ENCODE measurements at regions not wholly inside any gene's neighbourhood (a gene's known extent, or its start where the extent isn't known, plus 50 kb on each side); places are given as distances from the start of the nearest gene placed in this dataset.

DNA sequence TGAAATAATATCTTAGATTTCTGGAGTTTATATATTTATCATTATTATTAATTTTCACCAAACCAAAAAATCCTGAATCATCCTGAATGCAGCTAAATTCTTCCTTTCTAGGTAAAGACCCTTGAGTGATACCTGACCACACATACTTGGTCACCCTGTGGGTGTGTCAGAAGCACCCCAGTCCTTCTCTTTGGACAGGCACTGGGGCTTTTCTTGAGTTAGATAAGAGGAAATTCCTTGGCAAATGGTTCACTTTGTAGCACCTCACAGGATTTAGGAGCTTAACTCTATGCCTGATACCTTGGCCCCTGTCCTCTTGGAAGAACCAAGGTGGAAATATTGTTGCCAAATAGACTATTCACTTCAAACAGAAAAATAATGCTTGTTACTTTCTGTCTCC is 69.6 kb upstream of the PNPLA4 start:
- TF ChIP-seq POLR2AphosphoS5 (IDR thresholded peaks at IDR 0.05) (no peak), EP300 (IDR thresholded peaks at IDR 0.05; ENCODE audit: low read depth) (no peak)
- TF ChIP-seq, protein P1, sequence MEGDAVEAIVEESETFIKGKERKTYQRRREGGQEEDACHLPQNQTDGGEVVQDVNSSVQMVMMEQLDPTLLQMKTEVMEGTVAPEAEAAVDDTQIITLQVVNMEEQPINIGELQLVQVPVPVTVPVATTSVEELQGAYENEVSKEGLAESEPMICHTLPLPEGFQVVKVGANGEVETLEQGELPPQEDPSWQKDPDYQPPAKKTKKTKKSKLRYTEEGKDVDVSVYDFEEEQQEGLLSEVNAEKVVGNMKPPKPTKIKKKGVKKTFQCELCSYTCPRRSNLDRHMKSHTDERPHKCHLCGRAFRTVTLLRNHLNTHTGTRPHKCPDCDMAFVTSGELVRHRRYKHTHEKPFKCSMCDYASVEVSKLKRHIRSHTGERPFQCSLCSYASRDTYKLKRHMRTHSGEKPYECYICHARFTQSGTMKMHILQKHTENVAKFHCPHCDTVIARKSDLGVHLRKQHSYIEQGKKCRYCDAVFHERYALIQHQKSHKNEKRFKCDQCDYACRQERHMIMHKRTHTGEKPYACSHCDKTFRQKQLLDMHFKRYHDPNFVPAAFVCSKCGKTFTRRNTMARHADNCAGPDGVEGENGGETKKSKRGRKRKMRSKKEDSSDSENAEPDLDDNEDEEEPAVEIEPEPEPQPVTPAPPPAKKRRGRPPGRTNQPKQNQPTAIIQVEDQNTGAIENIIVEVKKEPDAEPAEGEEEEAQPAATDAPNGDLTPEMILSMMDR (IDR thresholded peaks at IDR 0.05), result no peak

Data from transverse colon (tissue), 4 donors.